SH-SY5Y (cell line): ENCODE measurements at regions not wholly inside any gene's neighbourhood (a gene's known extent, or its start where the extent isn't known, plus 50 kb on each side); places are given as distances from the start of the nearest gene placed in this dataset.

Experiments used
- GATA2 ChIP-seq: IDR thresholded peaks from 2 replicates; pipeline ENCODE4 v1.6.1; 2011; ENCODE audit warnings: mild to moderate bottlenecking, low read depth, low read length
- GATA3 ChIP-seq: IDR thresholded peaks from 2 replicates; pipeline ENCODE4 v1.6.1; 2011; ENCODE audit warnings: low read depth, mild to moderate bottlenecking, low read length, moderate library complexity

- TF ChIP-seq GATA3 (no peak), GATA2 (no peak)
Observed at GRCh38 chr7:54183055-54183454, 359.1 kb upstream of the VSTM2A start.

DNA sequence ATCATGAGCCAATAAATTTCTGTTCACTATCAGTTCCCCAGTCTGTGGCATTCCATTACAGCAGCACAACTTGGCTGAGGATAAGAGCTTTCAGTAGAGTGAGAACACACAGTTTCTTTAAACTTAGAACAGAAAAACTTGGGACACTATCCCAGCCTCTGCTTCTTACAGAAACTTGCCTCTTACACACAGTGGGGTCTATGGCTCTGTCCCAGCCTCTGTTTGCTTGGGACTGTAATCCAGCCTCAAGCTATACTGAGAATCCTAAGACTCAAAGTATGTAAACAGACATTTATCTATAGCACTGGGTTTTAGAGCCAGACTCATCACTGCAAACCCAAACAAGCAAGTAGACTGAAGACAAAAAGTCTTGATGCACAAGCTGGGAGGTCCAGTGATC, 355.8 kb upstream of the VSTM2A start:
- no peak for TF ChIP-seq GATA2
- no peak for TF ChIP-seq GATA3

- no peak for TF ChIP-seq GATA2
- TF ChIP-seq GATA3 = no peak
Observed at GRCh38 chr7:54187886-54188685, 354.1 kb upstream of the VSTM2A start.

GRCh38 chr7:54188843-54189242, 353.3 kb upstream of the VSTM2A start:
- TF ChIP-seq GATA2 (no peak), GATA3 (no peak)

DNA sequence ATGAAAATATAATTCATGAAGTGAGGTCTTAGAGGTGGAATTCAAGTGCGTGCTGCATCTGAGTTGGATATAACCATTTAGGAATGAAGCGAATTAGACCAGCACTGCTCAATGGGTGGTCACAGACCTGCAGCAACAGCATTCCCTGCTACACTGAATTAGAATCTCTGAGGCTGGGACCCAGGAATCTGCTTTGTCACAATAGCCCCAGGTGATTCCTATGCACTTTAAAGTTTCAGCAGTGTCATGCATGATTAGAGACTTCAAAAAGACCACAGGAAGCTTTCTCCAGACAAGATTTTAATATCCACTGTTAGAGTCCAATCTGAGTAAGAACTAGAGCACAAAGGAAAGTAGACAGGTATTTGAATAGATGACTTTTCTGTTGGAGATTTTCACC, 352.8 kb upstream of the VSTM2A start:
- TF ChIP-seq GATA3 = no peak
- no peak for TF ChIP-seq GATA2

GRCh38 chr7:54201501-54201900, 340.7 kb upstream of the VSTM2A start:
- TF ChIP-seq GATA3 = no peak
- no peak for TF ChIP-seq GATA2

GRCh38 chr7:54215424-54215823, 326.8 kb upstream of the VSTM2A start:
- no peak for TF ChIP-seq GATA3
- TF ChIP-seq GATA2 = no peak

DNA sequence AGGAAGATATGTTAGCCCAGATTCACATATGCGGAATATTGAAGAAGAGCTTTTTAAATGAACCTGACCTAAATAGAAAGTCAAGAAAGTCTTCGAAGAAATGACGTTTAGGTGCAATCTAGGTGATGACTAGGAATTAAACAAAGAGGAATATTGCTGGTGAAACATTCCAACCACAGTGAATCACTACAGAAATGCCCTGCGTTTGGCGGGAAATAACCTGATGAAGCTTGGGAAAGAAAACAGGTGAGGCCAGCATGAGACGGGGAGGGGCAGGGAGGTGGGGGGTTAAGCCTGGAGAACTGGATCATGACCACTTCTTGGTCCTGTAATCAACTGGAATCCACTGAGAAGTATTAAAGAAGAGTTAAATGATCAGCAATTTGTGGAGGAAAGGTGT, 299.4 kb upstream of the VSTM2A start:
- TF ChIP-seq GATA2 (no peak), GATA3 (no peak)

DNA sequence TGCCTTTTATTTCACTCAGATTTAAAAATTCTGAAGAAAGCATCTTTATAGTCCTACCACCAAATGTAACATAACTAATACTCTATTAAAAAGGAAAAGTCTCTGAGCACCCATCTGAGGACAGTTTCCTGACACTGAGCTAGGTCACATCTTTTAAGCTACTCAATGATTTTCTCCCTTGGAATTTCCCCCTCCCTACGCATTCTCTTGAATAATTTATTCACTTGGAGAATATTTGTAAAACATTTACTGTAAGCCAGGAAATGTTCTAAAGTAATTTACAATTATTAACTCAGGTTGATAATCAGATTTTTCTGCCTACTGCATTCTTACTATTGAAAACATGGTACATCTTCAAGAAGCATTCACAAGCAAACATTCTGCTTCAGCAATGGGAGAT, 297.2 kb upstream of the VSTM2A start:
- TF ChIP-seq GATA3 = no peak
- no peak for TF ChIP-seq GATA2

DNA sequence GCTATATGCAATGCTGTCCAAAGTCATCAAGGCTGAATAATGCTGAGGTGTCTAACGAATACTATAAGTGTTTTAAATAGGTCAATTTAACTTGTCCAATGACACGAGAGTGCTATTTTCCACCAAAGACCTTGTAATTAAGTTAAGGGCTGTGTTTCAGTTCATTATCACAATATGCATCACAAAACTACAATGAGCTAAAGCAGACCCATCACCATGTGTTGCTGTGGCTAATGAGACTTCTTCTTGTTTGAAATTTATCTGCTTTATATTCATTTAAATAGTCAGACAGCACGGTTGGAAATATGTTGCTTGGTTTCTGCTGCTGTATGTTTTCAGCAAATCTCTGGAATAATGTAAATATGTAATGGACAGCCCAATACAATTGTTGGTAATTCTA, 292.5 kb upstream of the VSTM2A start:
- TF ChIP-seq GATA3 = peak; percentile 83
- no peak; the same call in 1 of the 2 replicates for TF ChIP-seq GATA2

DNA sequence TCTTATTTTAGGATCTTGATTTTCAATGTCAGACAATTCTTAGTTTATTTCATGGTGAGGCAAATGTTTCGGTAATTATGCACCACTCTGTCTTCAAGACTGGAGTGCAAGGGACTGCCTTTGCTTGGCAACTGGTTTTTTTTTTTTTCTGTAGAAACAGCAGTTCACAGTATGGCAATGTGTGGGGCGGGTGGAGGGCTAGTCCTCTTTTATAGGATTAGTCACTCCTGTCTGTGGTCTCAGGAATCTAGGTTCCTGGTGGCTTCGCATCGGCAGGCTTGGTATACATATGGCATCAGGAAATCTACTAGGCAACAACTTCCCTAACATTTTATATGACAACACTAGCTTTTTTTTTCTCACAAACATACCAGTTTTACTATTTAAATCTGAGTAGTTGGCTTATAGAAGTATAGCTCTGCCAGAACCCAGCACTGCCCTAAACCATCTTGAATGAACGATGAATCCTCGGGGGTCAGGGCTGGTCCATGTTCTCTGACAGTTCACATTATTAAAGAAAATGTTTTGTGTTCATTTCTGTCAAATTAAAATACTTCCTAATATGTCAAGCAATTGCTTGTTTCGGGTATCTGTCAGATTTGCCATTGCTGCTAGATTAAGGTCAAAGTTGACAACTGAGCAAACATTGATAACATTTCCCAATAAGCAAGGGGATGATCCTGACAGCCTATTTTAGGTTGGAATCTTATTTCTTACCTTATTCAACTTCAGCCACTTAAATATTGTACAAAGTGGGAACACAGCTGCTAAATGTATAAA, 289.7 kb upstream of the VSTM2A start:
- no peak for TF ChIP-seq GATA2

GRCh38 chr7:54253036-54253373, 289.2 kb upstream of the VSTM2A start:
- no peak for TF ChIP-seq GATA3
- TF ChIP-seq GATA2 = no peak

GRCh38 chr7:54255242-54255641, 286.9 kb upstream of the VSTM2A start:
- TF ChIP-seq GATA3 (no peak), GATA2 (no peak)

- no peak for TF ChIP-seq GATA2
- TF ChIP-seq GATA3 = no peak
Observed at GRCh38 chr7:54259185-54259584, 283.0 kb upstream of the VSTM2A start.

- TF ChIP-seq GATA3 = no peak
- TF ChIP-seq GATA2 = no peak
Observed at GRCh38 chr7:54260941-54261371, 281.2 kb upstream of the VSTM2A start.

- TF ChIP-seq GATA2 (no peak), GATA3 (no peak)
Observed at GRCh38 chr7:54278847-54279246, 263.3 kb upstream of the VSTM2A start.
